Caco-2 (cell line): ENCODE measurements at regions not wholly inside any gene's neighbourhood (a gene's known extent, or its start where the extent isn't known, plus 50 kb on each side); places are given as distances from the start of the nearest gene placed in this dataset.

Experiments
- BruUV-seq: library from RNA; stranded (reverse); fragments of 400-500 nt; replicated peaks from 2 replicates; lab custom pipeline; 2021; lab: Mats Ljungman, UMichigan
- CTCF ChIA-PET: fragments of 300-600 bp; sonication (Branson Sonifier 250); formaldehyde crosslinking; loops from one replicate; lab custom pipeline; 2022; ENCODE audit warnings: antibody characterized with exemption; lab: Charles Lee
- POLR2A ChIA-PET: fragments of 300-600 bp; sonication (Branson Sonifier 250); formaldehyde crosslinking; loops from one replicate; lab custom pipeline; 2022; ENCODE audit warnings: antibody characterized with exemption; lab: Charles Lee
- DNase-seq, 2 experiments: peaks; one replicate each; pipeline versions ENCODE4 v3.0.0 to v3.0.0-alpha.2; 2020 to 2022
- H3K27me3 ChIP-seq: replicated peaks from 2 replicates; pipeline ENCODE4 v1.6.0; 2011; ENCODE audit warnings: low read length; ENCODE audit not compliant: control insufficient read depth, insufficient read depth
- H3K36me3 ChIP-seq: 2 replicates; pipeline ENCODE4 v1.5.1; 2011; ENCODE audit warnings: low read length; ENCODE audit not compliant: control insufficient read depth, insufficient read depth
- H3K4me1 ChIP-seq: fragments of 250-450 bp; sonication (Bioruptor Pico); 2 replicates; pipeline ENCODE4 v1.5.1; 2020; ENCODE audit warnings: mild to moderate bottlenecking
- H3K4me3 ChIP-seq: 2 replicates; pipeline ENCODE4 v1.5.1; 2011; ENCODE audit warnings: low read depth, mild to moderate bottlenecking, control low read depth, low read length
- H3K9me3 ChIP-seq: fragments of 250-450 bp; sonication (Bioruptor Pico); 2 replicates; pipeline ENCODE4 v1.5.1; 2020; ENCODE audit warnings: mild to moderate bottlenecking, moderate library complexity
- H3K27ac Mint-ChIP-seq: one replicate; pipeline ENCODE4 v1.8.0; 2022; ENCODE audit warnings: mixed read lengths; ENCODE audit not compliant: unreplicated experiment
- H3K27me3 Mint-ChIP-seq: one replicate; pipeline ENCODE4 v1.8.0; 2022; ENCODE audit warnings: mixed read lengths; ENCODE audit not compliant: insufficient read depth, unreplicated experiment
- H3K36me3 Mint-ChIP-seq: one replicate; pipeline ENCODE4 v1.8.0; 2022; ENCODE audit warnings: mild to moderate bottlenecking, mixed read lengths; ENCODE audit not compliant: insufficient read depth, unreplicated experiment
- H3K4me1 Mint-ChIP-seq: one replicate; pipeline ENCODE4 v1.8.0; 2022; ENCODE audit warnings: low read depth, mixed read lengths; ENCODE audit not compliant: unreplicated experiment
- H3K4me3 Mint-ChIP-seq: one replicate; pipeline ENCODE4 v1.8.0; 2022; ENCODE audit warnings: mild to moderate bottlenecking, moderate library complexity, mixed read lengths; ENCODE audit not compliant: unreplicated experiment
- H3K9me3 Mint-ChIP-seq: one replicate; pipeline ENCODE4 v1.8.0; 2022; ENCODE audit warnings: mixed read lengths; ENCODE audit not compliant: unreplicated experiment
- intact Hi-C: fragments of 100-400 bp; cut with micrococcal nuclease; formaldehyde crosslinking; loops from one replicate; pipeline ENCODE4 v1.10.0; 2022; ENCODE audit not compliant: unreplicated experiment
- TF ChIP-seq, protein P1 (sequence below), 2 experiments: fragments of 200-600 bp in 1 of 2; IDR thresholded peaks; 1 replicate in 1 of 2; 2 replicates in 1 of 2; pipeline versions ENCODE4 v1.5.1 to v1.8.0; 2011 to 2022; ENCODE audit warnings: antibody characterized with exemption in 1 of 2, control low read depth in 1 of 2, inconsistent platforms in 1 of 2, low read depth in 1 of 2, low read length in 1 of 2, mild to moderate bottlenecking in 1 of 2, moderate library complexity in 1 of 2; ENCODE audit not compliant: insufficient read depth in 1 of 2, severe bottlenecking in 1 of 2, unreplicated experiment in 1 of 2

DNA sequence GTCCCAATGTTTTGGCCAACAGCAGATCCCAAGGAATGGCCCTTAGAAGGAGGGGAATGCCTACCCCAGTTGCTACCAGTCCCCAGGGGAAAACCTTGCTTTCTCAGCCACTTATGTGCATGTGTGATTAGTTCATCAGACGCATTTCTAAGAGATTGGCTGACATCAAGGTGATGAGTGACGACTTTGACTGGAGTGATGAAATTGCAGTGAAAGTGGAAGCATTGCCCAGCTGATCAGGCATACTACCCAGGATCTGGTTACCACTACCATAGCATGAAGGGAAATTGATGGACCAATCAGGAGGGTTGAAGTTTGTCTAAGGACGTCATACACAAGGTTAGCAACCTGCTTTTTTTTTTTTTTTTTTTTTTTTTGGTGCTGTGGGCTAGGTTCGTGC is 90.3 kb upstream of the ELMO1 start:
- DNase-seq = no peak
- H3K9me3 Mint-ChIP-seq = no peaks in the 10 kb centered on the region
- no peaks in the 10 kb centered on the region for H3K36me3 Mint-ChIP-seq
- H3K27me3 Mint-ChIP-seq = no peaks in the 10 kb centered on the region
- no peak overlapping the region for H3K27ac Mint-ChIP-seq
- no peak overlapping the region for H3K4me3 Mint-ChIP-seq
- H3K36me3 ChIP-seq = no peaks in the 10 kb centered on the region
- no peaks in the 10 kb centered on the region for H3K9me3 ChIP-seq
- intact Hi-C loops = no loop called here
- H3K4me1 ChIP-seq = no peaks in the 10 kb centered on the region
- ChIA-PET CTCF (no interaction called here), POLR2A (no interaction called here)
- no peaks in the 10 kb centered on the region for H3K4me1 Mint-ChIP-seq
- BruUV-seq = no TSS peak
- H3K4me3 ChIP-seq = no peak overlapping the region
- H3K27me3 ChIP-seq = no peaks in the 10 kb centered on the region; the same call in 1 of the 2 replicates
- TF ChIP-seq, protein P1, sequence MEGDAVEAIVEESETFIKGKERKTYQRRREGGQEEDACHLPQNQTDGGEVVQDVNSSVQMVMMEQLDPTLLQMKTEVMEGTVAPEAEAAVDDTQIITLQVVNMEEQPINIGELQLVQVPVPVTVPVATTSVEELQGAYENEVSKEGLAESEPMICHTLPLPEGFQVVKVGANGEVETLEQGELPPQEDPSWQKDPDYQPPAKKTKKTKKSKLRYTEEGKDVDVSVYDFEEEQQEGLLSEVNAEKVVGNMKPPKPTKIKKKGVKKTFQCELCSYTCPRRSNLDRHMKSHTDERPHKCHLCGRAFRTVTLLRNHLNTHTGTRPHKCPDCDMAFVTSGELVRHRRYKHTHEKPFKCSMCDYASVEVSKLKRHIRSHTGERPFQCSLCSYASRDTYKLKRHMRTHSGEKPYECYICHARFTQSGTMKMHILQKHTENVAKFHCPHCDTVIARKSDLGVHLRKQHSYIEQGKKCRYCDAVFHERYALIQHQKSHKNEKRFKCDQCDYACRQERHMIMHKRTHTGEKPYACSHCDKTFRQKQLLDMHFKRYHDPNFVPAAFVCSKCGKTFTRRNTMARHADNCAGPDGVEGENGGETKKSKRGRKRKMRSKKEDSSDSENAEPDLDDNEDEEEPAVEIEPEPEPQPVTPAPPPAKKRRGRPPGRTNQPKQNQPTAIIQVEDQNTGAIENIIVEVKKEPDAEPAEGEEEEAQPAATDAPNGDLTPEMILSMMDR (IDR thresholded peaks at IDR 0.05; ENCODE audit: insufficient read depth in 1 of 2, low read depth in 1 of 2, low read length in 1 of 2, severe bottlenecking in 1 of 2, unreplicated experiment in 1 of 2) = no peak

DNA sequence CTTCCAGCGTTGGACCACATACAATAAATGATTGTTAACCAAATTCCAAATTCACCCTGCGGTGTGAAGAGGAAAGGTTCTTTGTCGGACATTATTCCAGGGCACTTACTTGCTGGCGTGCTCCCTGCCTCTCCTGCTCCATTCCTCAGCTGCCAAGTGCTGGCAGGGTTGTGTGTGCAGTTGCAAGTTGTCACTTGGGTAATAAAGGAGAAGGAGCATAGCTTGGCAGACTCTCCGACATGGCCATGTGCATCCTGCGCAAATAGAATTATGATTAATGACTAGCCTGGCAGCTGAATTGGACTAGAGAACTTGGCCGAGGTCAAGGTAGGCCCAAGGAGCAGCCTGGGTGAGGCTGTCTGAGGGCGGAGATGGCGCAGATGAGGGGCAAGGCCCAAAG is 92.3 kb upstream of the ELMO1 start:
- Histone ChIP-seq H3K4me3 (no peak overlapping the region), H3K27me3 (no peaks in the 10 kb centered on the region; the same call in 1 of the 2 replicates), H3K4me1 (no peaks in the 10 kb centered on the region), H3K36me3 (no peaks in the 10 kb centered on the region), H3K9me3 (no peaks in the 10 kb centered on the region)
- H3K4me1 Mint-ChIP-seq = no peaks in the 10 kb centered on the region
- TF ChIP-seq, protein P1 (IDR thresholded peaks at IDR 0.05; ENCODE audit: insufficient read depth in 1 of 2, low read depth in 1 of 2, low read length in 1 of 2, severe bottlenecking in 1 of 2, unreplicated experiment in 1 of 2) = no peak
- H3K4me3 Mint-ChIP-seq = no peak overlapping the region
- H3K9me3 Mint-ChIP-seq = no peaks in the 10 kb centered on the region
- intact Hi-C loops = no loop called here
- no peaks in the 10 kb centered on the region for H3K36me3 Mint-ChIP-seq
- BruUV-seq = no TSS peak
- H3K27ac Mint-ChIP-seq = no peak overlapping the region
- CTCF ChIA-PET = no interaction called here
- DNase-seq = no peak
- H3K27me3 Mint-ChIP-seq = peaks cover 3% of the 10 kb centered on the region
- POLR2A ChIA-PET = no interaction called here

DNA sequence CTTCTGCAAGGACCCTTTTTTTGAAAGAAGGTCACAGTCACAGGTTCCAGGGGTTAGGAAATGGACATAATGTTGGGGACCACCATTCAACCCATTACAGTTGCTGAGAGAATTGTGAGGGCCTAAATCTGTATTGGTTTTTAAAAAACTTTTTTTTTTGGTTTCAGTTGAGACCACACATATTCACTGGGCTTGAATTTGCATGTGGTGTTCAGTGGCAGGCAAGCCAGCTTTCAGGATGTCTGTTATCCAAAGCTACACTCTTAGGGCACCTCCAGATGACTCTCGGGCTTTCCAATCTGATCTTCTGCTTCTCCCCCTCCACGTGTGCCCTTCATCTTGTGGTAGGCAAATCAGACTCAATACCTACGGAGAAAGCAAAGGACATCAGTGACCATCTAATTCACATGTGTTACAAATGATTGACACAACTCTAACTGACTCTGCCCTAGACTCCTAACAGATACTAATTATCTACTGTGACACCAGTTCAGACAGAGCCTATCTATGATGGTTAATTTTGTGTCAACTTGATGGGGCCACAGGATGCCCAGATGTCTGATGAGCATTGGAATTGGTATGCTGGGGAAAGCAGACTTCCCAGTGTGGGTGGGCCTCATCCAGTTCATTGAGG is 93.3 kb upstream of the ELMO1 start:
- Mint-ChIP-seq H3K27me3 (peaks cover 5% of the 10 kb centered on the region), H3K9me3 (no peaks in the 10 kb centered on the region), H3K36me3 (no peaks in the 10 kb centered on the region), H3K27ac (no peak overlapping the region), H3K4me3 (no peak overlapping the region), H3K4me1 (no peaks in the 10 kb centered on the region)
- BruUV-seq = no TSS peak
- Histone ChIP-seq H3K9me3 (no peaks in the 10 kb centered on the region), H3K27me3 (no peaks in the 10 kb centered on the region; the same call in 1 of the 2 replicates), H3K36me3 (no peaks in the 10 kb centered on the region), H3K4me1 (no peaks in the 10 kb centered on the region), H3K4me3 (no peak overlapping the region)
- DNase-seq = no peak
- intact Hi-C loops = no loop called here
- CTCF ChIA-PET = no interaction called here
- POLR2A ChIA-PET = no interaction called here
- TF ChIP-seq, protein P1 (IDR thresholded peaks at IDR 0.05; ENCODE audit: insufficient read depth in 1 of 2, low read depth in 1 of 2, low read length in 1 of 2, severe bottlenecking in 1 of 2, unreplicated experiment in 1 of 2) = no peak
